ENCODE measurements at regions not wholly inside any gene's neighbourhood (a gene's known extent, or its start where the extent isn't known, plus 50 kb on each side); places are given as distances from the start of the nearest gene placed in this dataset.

- no peak for TF ChIP-seq CTCF (IDR thresholded peaks at IDR 0.05)
- TF ChIP-seq POLR2A (IDR thresholded peaks at IDR 0.05) = no peak
Measured at GRCh38 chr4:164115236-164115635, 620.7 kb downstream of the TMA16 start.

Data from vagina (tissue), 2 donors.